WI38 (cell line): ENCODE measurements at regions not wholly inside any gene's neighbourhood (a gene's known extent, or its start where the extent isn't known, plus 50 kb on each side); places are given as distances from the start of the nearest gene placed in this dataset.

ENCODE experiments used
- H3K4me3 ChIP-seq: 2 replicates; pipeline ENCODE4 v1.5.1; 2011; ENCODE audit warnings: low read depth, mild to moderate bottlenecking, control low read depth, low read length
- CTCF ChIP-seq: IDR thresholded peaks from 2 replicates; pipeline ENCODE4 v1.5.1; 2012; ENCODE audit warnings: low read depth, mild to moderate bottlenecking, control low read depth, low read length

GRCh38 chr2:177020524-177021119 lies 192.0 kb upstream of the HNRNPA3 start:
- no peak for TF ChIP-seq CTCF
- no peak overlapping the region for H3K4me3 ChIP-seq

GRCh38 chr2:177021706-177022343 lies 190.8 kb upstream of the HNRNPA3 start:
- H3K4me3 ChIP-seq = no peak overlapping the region
- TF ChIP-seq CTCF = no peak

- no peak for TF ChIP-seq CTCF
- H3K4me3 ChIP-seq = no peak overlapping the region
Measured at GRCh38 chr2:177024765-177025164, 187.8 kb upstream of the HNRNPA3 start.

GRCh38 chr2:177026253-177026652 lies 186.3 kb upstream of the HNRNPA3 start:
- no peak for TF ChIP-seq CTCF
- no peak overlapping the region for H3K4me3 ChIP-seq

GRCh38 chr2:177026956-177027355 lies 185.6 kb upstream of the HNRNPA3 start:
- H3K4me3 ChIP-seq = no peak overlapping the region
- no peak for TF ChIP-seq CTCF

GRCh38 chr2:177028296-177028695 lies 184.3 kb upstream of the HNRNPA3 start:
- no peak for TF ChIP-seq CTCF

GRCh38 chr2:177029075-177029474 lies 183.5 kb upstream of the HNRNPA3 start:
- H3K4me3 ChIP-seq = no peak overlapping the region
- TF ChIP-seq CTCF = no peak

More at GRCh38 chr2:177028296-177028695, 184.3 kb upstream of the HNRNPA3 start:
- H3K4me3 ChIP-seq = no peak overlapping the region
